Pancreas (tissue), 10 donors: ENCODE measurements at regions not wholly inside any gene's neighbourhood (a gene's known extent, or its start where the extent isn't known, plus 50 kb on each side); places are given as distances from the start of the nearest gene placed in this dataset.

Experiments
- ATAC-seq, 4 donors: fragments of 200-7000 bp; cut with Tn5 transposase; one replicate each; pipeline versions ENCODE4 v1.8.0 to v1.9.1; 2020; ENCODE audit warnings: mild to moderate bottlenecking in 4 of 4, moderate library complexity in 4 of 4
- DNase-seq, 6 donors: peaks; one replicate each; pipeline ENCODE4 v3.0.0-alpha.2; 2020
- FAIRE-seq: peaks from 2 replicates; lab custom pipeline; 2012; peaks lifted over from hg19 to GRCh38; lab: Jason Lieb, UNC
- H3K27ac ChIP-seq, 4 donors: fragments of 200-600 bp; sonication (generic); 1 replicate in 3 of 4; 2 replicates in 1 of 4; pipeline versions ENCODE4 v1.5.0 to v1.8.0; 2020
- H3K27me3 ChIP-seq, 4 donors: fragments of 200-600 bp; one replicate each; pipeline ENCODE4 v1.8.0; 2021
- H3K36me3 ChIP-seq, 3 donors: fragments of 200-600 bp; sonication (generic) in 1 of 3; one replicate each; pipeline versions ENCODE4 v1.5.0 to v1.8.0; 2020 to 2021
- H3K4me1 ChIP-seq, 3 donors: fragments of 200-600 bp; one replicate each; pipeline ENCODE4 v1.8.0; 2021
- H3K4me3 ChIP-seq, 4 donors: fragments of 200-600 bp; sonication (generic) in 2 of 4; one replicate each; pipeline versions ENCODE4 v1.5.0 to v1.8.0; 2020 to 2021
- H3K9me3 ChIP-seq, 4 donors: fragments of 200-600 bp; one replicate each; pipeline ENCODE4 v1.8.0; 2021
- CTCF ChIP-seq, 4 donors: fragments of 200-600 bp; sonication (generic) in 3 of 4; IDR thresholded peaks; one replicate each; pipeline versions ENCODE4 v1.5.0 to v1.8.0; 2021; ENCODE audit warnings: antibody characterized with exemption in 4 of 4
- WGBS, 2 donors: extraction: QIAGEN DNeasy Blood & Tissue Kit; methylation state at CpG; one replicate each; pipeline ENCODE4 v1.1.7; 2013; 5-methylcytosine and 5-hydroxymethylcytosine counted together
- intact Hi-C, 3 donors: fragments of 100-400 bp; cut with DNase I; formaldehyde crosslinking; loops; one replicate each; pipeline versions ENCODE4 v1.11.1 to v1.14.2; 2022
- donor health status: healthy with polysubstance abuse.
- donor health status: DM: no; HTN: no; CAD: no; lungs with moderate emphysema.
- donor health status: DM: no; HTN: no; CAD: no.
- donor health status: control.
- donor health status: control.
- donor health status: Bipolar disorder and iron deficiency.
- donor health status: DM: yes; HTN: yes; CAD: no.
- donor health status: DM: no; HTN: no; CAD: no.
- donor health status: DM: no; HTN: no; CAD: no.
- donor health status: DM: yes; HTN: yes; CAD: no.

DNA sequence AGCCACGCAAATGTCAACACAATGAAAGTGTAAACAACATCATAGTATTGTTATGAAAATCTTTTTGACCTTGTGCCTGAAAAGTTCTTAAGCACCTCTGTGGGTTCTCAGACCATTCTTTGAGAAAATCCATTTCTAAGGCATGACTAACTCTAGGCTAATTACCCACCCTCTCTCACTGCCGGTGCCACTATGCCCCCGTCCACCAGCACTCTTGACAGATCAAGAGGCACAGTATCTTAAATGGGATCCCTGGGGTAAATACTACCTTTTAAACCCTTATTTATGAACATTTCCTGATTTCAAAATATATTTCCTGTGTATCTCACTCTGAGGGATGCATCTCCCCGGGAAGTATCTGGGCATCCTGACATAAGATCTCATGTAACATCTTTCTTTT, 607.5 kb downstream of the METTL15 start:
- FAIRE-seq: no peak
- Histone ChIP-seq H3K4me1 (no peaks in the 10 kb centered on the region), H3K36me3 (no peaks in the 10 kb centered on the region), H3K9me3 (no peaks in the 10 kb centered on the region), H3K4me3 (no peak overlapping the region), H3K27me3 (no peaks in the 10 kb centered on the region), H3K27ac (no peak overlapping the region)
- 58 to 63% methylated on average over 4 of the region's 4 CpGs for WGBS, 2 donors
- no peak for ATAC-seq
- no peak for DNase-seq
- no peak for TF ChIP-seq CTCF (IDR thresholded peaks at IDR 0.05)
- intact Hi-C loops: no loop called here

- WGBS, 2 donors: 18 to 38% methylated on average over 2 of the region's 2 CpGs
- no peaks in the 10 kb centered on the region for H3K9me3 ChIP-seq
- H3K27me3 ChIP-seq: no peaks in the 10 kb centered on the region
- no peak for FAIRE-seq
- H3K4me3 ChIP-seq: no peak overlapping the region
- TF ChIP-seq CTCF (IDR thresholded peaks at IDR 0.05): no peak
- ATAC-seq: no peak
- no peaks in the 10 kb centered on the region for H3K4me1 ChIP-seq
- intact Hi-C loops: no loop called here
- DNase-seq: no peak
- no peak overlapping the region for H3K27ac ChIP-seq
- H3K36me3 ChIP-seq: no peaks in the 10 kb centered on the region
Measured at GRCh38 chr11:28713850-28714249, 605.7 kb downstream of the METTL15 start.

- no peaks in the 10 kb centered on the region for H3K9me3 ChIP-seq
- no peak for TF ChIP-seq CTCF (IDR thresholded peaks at IDR 0.05)
- intact Hi-C loops: loop anchor here in 1 of 3 donors (10.0 kb wide), 1 partner anchor 1013 kb away; no protein-coding TSS in a partner anchor
- H3K4me3 ChIP-seq: no peak overlapping the region
- no peaks in the 10 kb centered on the region for H3K36me3 ChIP-seq
- no peak overlapping the region for H3K27ac ChIP-seq
- DNase-seq: no peak
- 64 to 82% methylated on average over 2 of the region's 2 CpGs for WGBS, 2 donors
- no peak for FAIRE-seq
- ATAC-seq: no peak
- no peaks in the 10 kb centered on the region for H3K4me1 ChIP-seq
- no peaks in the 10 kb centered on the region for H3K27me3 ChIP-seq
Measured at GRCh38 chr11:28708075-28708474, 599.9 kb downstream of the METTL15 start.

GRCh38 chr11:28704801-28705200, 596.6 kb downstream of the METTL15 start:
- Histone ChIP-seq H3K4me1 (no peaks in the 10 kb centered on the region), H3K27me3 (no peaks in the 10 kb centered on the region), H3K36me3 (no peaks in the 10 kb centered on the region), H3K9me3 (no peaks in the 10 kb centered on the region), H3K27ac (no peak overlapping the region), H3K4me3 (no peak overlapping the region)
- no peak for TF ChIP-seq CTCF (IDR thresholded peaks at IDR 0.05)
- FAIRE-seq (no peak), ATAC-seq (no peak), DNase-seq (no peak)
- intact Hi-C loops: loop anchor here in 1 of 3 donors (10.0 kb wide), 1 partner anchor 1010 kb away; no protein-coding TSS in a partner anchor

DNA sequence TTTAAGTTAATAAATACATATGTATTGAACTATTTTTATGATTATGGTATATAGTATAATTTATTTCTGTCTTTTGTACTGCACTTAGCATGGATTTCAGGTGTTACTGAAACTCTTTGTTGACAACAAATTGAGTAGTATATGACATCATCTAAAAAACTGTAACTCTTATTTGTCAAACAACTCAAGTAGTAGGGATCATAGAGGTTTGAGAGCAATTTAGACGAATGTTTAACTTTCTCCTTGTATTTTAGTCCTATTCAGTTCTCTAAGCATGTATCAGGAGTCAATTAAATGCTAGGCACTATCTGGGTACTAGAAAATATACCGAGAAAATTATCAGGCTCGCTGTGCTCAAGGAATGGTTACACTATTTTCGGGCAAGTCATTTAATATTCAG, 595.2 kb downstream of the METTL15 start:
- intact Hi-C loops: loop anchor here in 1 of 3 donors (10.0 kb wide), 1 partner anchor 1009 kb away; no protein-coding TSS in a partner anchor
- no peak for TF ChIP-seq CTCF (IDR thresholded peaks at IDR 0.05)
- Histone ChIP-seq H3K36me3 (no peaks in the 10 kb centered on the region), H3K4me3 (no peak overlapping the region), H3K4me1 (no peaks in the 10 kb centered on the region), H3K27me3 (no peaks in the 10 kb centered on the region), H3K9me3 (no peaks in the 10 kb centered on the region), H3K27ac (no peak overlapping the region)
- 64 to 82% methylated on average over 4 of the region's 4 CpGs for WGBS, 2 donors
- no peak for ATAC-seq
- no peak for FAIRE-seq
- DNase-seq: no peak
